ENCODE measurements at regions not wholly inside any gene's neighbourhood (a gene's known extent, or its start where the extent isn't known, plus 50 kb on each side); places are given as distances from the start of the nearest gene placed in this dataset.

DNA sequence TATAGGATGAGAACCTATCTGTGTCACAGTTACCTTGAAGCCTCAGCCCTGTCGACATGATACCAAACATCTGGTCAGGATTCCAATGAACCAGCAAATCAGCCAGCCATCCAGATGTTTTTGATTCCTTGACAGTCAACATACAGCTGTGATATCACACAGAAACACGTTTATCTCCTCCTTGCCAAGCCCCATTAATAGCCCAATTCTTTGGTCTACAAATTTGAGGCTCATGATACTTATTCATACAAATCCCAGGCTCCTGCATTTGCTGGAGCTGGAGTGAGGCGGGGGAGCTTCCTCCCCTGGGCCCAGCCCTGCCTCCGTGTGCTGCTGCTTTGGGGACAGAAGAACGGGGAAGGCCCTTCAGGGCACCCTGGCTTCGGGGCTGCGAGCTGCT lies 611.6 kb upstream of the SALL3 start:
- TF ChIP-seq POLR2A (IDR thresholded peaks at IDR 0.05): no peak
- TF ChIP-seq, protein P1, sequence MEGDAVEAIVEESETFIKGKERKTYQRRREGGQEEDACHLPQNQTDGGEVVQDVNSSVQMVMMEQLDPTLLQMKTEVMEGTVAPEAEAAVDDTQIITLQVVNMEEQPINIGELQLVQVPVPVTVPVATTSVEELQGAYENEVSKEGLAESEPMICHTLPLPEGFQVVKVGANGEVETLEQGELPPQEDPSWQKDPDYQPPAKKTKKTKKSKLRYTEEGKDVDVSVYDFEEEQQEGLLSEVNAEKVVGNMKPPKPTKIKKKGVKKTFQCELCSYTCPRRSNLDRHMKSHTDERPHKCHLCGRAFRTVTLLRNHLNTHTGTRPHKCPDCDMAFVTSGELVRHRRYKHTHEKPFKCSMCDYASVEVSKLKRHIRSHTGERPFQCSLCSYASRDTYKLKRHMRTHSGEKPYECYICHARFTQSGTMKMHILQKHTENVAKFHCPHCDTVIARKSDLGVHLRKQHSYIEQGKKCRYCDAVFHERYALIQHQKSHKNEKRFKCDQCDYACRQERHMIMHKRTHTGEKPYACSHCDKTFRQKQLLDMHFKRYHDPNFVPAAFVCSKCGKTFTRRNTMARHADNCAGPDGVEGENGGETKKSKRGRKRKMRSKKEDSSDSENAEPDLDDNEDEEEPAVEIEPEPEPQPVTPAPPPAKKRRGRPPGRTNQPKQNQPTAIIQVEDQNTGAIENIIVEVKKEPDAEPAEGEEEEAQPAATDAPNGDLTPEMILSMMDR (IDR thresholded peaks at IDR 0.05): no peak
